Nephron (organoid): ENCODE measurements at regions not wholly inside any gene's neighbourhood (a gene's known extent, or its start where the extent isn't known, plus 50 kb on each side); places are given as distances from the start of the nearest gene placed in this dataset.
A peak's percentile ranks its signal among the peaks of the same experiment; 100 is the strongest.

Source experiments
- H3K27ac Mint-ChIP-seq, 3 experiments: 2 replicates each; pipeline ENCODE4 v1.8.0; 2020; ENCODE audit warnings: mixed read lengths in 3 of 3, mild to moderate bottlenecking in 2 of 3, moderate library complexity in 1 of 3
- H3K27me3 Mint-ChIP-seq: 2 replicates; pipeline ENCODE4 v1.8.0; 2021; ENCODE audit warnings: low read depth, mild to moderate bottlenecking, moderate library complexity, mixed read lengths
- H3K36me3 Mint-ChIP-seq: 2 replicates; pipeline ENCODE4 v1.8.0; 2020; ENCODE audit warnings: low read depth, mixed read lengths
- H3K4me1 Mint-ChIP-seq: 2 replicates; pipeline ENCODE4 v1.8.0; 2020; ENCODE audit warnings: mixed read lengths
- H3K4me3 Mint-ChIP-seq, 3 experiments: 2 replicates each; pipeline ENCODE4 v1.8.0; 2020; ENCODE audit warnings: mild to moderate bottlenecking in 3 of 3, mixed read lengths in 3 of 3, moderate library complexity in 2 of 3
- H3K9me3 Mint-ChIP-seq: 2 replicates; pipeline ENCODE4 v1.8.0; 2020; ENCODE audit warnings: mixed read lengths
- TF ChIP-seq, protein P1 (sequence below), 3 experiments: fragments of 200-600 bp; sonication (generic); IDR thresholded peaks; one replicate each; pipeline ENCODE4 v1.5.0; 2021; ENCODE audit warnings: antibody characterized with exemption in 3 of 3; ENCODE audit not compliant: unreplicated experiment in 3 of 3

DNA sequence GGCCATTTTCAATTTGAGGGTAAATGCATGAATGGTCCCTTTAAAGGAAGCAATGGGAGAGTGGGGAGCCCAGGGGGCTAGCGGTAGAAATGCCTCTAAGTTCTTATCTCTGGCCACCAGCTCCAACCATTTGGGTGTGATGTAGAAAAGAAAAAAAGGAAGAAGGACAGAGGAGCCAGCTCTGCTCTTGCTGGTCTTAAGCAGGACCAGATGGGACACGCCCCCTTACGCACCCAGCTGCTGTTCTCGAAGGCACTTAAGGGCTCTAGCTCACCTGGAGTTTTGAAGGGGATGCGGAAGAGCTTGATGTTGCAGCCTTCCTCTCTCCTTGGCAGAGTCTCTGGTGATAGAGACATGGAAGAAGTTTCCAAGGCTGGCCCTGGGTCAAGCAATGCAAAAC lies 59.5 kb upstream of the RNF144B start:
- H3K36me3 Mint-ChIP-seq: no peaks in the 10 kb centered on the region
- no peak overlapping the region for H3K4me3 Mint-ChIP-seq
- H3K27me3 Mint-ChIP-seq: no peaks in the 10 kb centered on the region
- H3K27ac Mint-ChIP-seq: peak overlapping the region; percentile 38 to 83 (median 60)
- H3K4me1 Mint-ChIP-seq: peaks cover 19% of the 10 kb centered on the region
- H3K9me3 Mint-ChIP-seq: no peaks in the 10 kb centered on the region
- TF ChIP-seq, protein P1, sequence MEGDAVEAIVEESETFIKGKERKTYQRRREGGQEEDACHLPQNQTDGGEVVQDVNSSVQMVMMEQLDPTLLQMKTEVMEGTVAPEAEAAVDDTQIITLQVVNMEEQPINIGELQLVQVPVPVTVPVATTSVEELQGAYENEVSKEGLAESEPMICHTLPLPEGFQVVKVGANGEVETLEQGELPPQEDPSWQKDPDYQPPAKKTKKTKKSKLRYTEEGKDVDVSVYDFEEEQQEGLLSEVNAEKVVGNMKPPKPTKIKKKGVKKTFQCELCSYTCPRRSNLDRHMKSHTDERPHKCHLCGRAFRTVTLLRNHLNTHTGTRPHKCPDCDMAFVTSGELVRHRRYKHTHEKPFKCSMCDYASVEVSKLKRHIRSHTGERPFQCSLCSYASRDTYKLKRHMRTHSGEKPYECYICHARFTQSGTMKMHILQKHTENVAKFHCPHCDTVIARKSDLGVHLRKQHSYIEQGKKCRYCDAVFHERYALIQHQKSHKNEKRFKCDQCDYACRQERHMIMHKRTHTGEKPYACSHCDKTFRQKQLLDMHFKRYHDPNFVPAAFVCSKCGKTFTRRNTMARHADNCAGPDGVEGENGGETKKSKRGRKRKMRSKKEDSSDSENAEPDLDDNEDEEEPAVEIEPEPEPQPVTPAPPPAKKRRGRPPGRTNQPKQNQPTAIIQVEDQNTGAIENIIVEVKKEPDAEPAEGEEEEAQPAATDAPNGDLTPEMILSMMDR (IDR thresholded peaks at IDR 0.05; ENCODE audit: unreplicated experiment in 3 of 3): no peak

DNA sequence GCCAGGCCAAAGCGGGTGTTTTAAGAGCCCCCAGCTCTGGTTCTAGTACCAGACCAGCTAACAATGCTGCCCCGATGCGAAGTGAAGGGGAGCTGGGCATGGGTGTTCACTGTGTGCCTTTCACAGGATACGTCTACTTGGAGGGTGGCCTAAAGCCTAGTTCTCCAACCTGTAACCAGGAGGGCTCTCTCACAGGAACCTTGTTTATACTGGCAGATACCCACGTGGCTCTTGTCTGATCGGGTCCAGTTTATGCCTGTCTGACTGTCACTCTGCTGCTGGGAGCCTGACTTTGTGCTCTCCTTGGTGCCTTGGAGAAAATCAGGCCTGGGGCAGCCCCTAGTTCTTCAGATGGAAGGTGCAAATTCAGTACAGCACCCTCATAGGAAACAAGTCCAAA lies 60.2 kb upstream of the RNF144B start:
- Mint-ChIP-seq H3K9me3 (no peaks in the 10 kb centered on the region), H3K36me3 (no peaks in the 10 kb centered on the region), H3K27me3 (no peaks in the 10 kb centered on the region), H3K27ac (peak overlapping the region; percentile 38 to 83 (median 60)), H3K4me3 (no peak overlapping the region), H3K4me1 (peaks cover 19% of the 10 kb centered on the region)
- TF ChIP-seq, protein P1 (IDR thresholded peaks at IDR 0.05; ENCODE audit: unreplicated experiment in 3 of 3): no peak

DNA sequence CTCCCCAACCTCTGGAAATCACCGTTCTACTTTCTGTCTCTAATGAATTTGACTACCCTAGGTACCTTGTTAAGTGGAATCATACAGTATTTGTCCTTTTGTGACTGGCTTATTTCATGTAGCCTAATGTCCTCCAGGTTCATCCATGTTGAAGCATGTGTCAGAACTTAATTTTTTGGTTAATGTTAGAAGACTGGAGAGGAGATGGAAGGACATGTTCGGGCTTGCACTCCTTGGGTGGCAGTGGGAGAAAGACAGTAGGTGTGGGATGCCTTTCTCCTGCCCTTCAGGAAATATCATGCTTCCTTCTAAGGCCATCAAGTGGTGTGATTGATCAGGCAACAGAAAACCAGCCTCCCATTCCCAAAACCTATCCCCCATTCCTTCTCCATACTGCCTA lies 61.1 kb upstream of the RNF144B start:
- H3K36me3 Mint-ChIP-seq: no peaks in the 10 kb centered on the region
- H3K27me3 Mint-ChIP-seq: no peaks in the 10 kb centered on the region
- H3K9me3 Mint-ChIP-seq: no peaks in the 10 kb centered on the region
- TF ChIP-seq, protein P1 (IDR thresholded peaks at IDR 0.05; ENCODE audit: unreplicated experiment in 3 of 3): no peak
- no peak overlapping the region for H3K4me3 Mint-ChIP-seq
- peak overlapping the region in 2 of 3 experiments; percentile 21 to 29 for H3K27ac Mint-ChIP-seq
- peaks cover 19% of the 10 kb centered on the region for H3K4me1 Mint-ChIP-seq

DNA sequence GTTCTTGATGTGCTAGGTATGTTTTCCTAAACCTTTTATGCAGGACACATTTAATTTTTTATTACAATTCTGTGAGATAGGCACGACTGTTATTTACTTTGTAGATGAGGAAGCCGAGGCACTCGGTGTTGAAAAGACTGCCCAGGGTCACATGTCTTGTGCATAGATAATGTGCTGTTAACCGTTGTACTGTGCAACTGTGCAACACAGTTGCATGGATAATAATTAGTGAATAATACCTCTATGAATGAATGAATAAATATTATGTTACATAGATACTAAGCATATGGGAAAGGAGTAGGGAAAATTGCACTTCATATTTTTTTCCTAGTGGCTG lies 60.3 kb upstream of the DEK start:
- no peaks in the 10 kb centered on the region for H3K9me3 Mint-ChIP-seq
- H3K36me3 Mint-ChIP-seq: no peaks in the 10 kb centered on the region
- TF ChIP-seq, protein P1 (IDR thresholded peaks at IDR 0.05; ENCODE audit: unreplicated experiment in 3 of 3): no peak
- H3K27ac Mint-ChIP-seq: no peak overlapping the region
- H3K4me3 Mint-ChIP-seq: no peak overlapping the region
- no peaks in the 10 kb centered on the region for H3K27me3 Mint-ChIP-seq
- peaks cover 19% of the 10 kb centered on the region for H3K4me1 Mint-ChIP-seq

DNA sequence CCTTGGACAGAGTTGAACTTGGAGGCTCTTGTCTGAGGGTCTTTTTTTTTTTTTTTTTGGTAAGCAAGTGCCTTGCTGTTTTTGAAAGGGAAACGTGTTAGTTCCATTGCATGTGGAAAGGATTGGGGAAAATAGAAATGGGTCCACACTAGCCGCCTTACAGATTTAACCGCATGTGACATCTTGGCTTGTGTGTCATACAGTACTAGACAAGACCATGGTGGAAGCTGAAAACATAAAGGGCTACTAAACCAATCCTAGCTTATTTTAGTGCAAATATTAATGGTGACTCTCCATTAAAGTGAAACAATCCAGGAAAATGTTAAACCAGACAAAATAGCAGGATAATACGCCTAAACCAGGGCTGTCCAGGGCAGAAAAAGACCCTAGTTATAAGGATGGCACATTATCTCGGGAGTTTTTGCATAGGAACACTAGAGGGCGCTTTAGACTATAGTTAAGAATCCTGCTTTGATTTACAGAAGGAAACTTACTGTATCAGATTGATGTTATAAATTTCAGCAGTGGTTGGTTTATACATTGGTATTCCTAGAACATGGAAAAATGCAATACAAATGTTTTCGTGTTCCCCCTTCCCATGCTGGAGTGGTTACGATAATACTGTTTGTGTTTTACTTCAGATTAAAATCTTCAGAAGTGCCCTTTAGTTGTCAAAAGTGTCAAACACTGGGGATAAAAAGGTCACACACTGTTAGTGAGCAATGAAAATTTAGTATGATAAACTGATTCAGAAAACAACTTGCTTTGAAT lies 59.8 kb upstream of the DEK start:
- Mint-ChIP-seq H3K4me3 (no peak overlapping the region), H3K9me3 (no peaks in the 10 kb centered on the region), H3K4me1 (peaks cover 19% of the 10 kb centered on the region), H3K27me3 (no peaks in the 10 kb centered on the region), H3K36me3 (no peaks in the 10 kb centered on the region), H3K27ac (no peak overlapping the region)
- TF ChIP-seq, protein P1 (IDR thresholded peaks at IDR 0.05; ENCODE audit: unreplicated experiment in 3 of 3): peak; percentile 62 to 78 (median 76)

DNA sequence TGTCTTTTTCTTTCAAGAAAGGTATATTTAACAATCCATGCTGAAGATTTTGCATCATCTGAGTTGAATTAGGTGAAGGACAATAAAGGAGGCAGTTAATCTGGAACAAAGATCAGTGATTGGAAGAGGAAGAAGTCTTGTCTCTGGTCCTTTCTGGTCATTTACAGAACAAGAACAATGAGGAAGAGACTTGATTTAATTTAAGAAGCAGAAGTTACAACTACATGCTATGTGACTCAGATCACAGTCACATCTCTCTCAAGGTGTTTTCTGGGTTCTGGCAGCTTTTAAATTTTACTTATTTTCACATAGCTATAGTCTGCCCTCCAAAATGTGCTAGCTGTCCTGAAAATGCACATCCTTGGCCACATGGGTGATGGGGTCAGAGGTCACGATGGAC lies 53.5 kb upstream of the DEK start:
- Mint-ChIP-seq H3K36me3 (no peaks in the 10 kb centered on the region), H3K9me3 (no peaks in the 10 kb centered on the region), H3K27me3 (no peaks in the 10 kb centered on the region), H3K4me3 (no peak overlapping the region), H3K4me1 (peaks cover 8% of the 10 kb centered on the region), H3K27ac (no peak overlapping the region)
- TF ChIP-seq, protein P1 (IDR thresholded peaks at IDR 0.05; ENCODE audit: unreplicated experiment in 3 of 3): no peak
